IPS DF 4.7 (cell line): ENCODE measurements at regions not wholly inside any gene's neighbourhood (a gene's known extent, or its start where the extent isn't known, plus 50 kb on each side); places are given as distances from the start of the nearest gene placed in this dataset.
"Not testable (repeated sequence)": the region's sequence is repeated elsewhere in the genome, so short reads cannot be mapped to it uniquely, and the experiment has no call there.

ENCODE experiments used
- DNase-seq: peaks from one replicate; pipeline ENCODE4 v3.0.0-alpha.2; 2013; ENCODE audit warnings: low spot score; ENCODE audit errors: extremely low read depth

- no peak for DNase-seq
Measured at GRCh38 chr21:18550361-18550760, 146.8 kb upstream of the TMPRSS15 start.

GRCh38 chr21:18553786-18554185 lies 150.2 kb upstream of the TMPRSS15 start:
- DNase-seq = no peak

- DNase-seq = not testable (repeated sequence)
Measured at GRCh38 chr21:18567770-18568169, 164.2 kb upstream of the TMPRSS15 start.

DNA sequence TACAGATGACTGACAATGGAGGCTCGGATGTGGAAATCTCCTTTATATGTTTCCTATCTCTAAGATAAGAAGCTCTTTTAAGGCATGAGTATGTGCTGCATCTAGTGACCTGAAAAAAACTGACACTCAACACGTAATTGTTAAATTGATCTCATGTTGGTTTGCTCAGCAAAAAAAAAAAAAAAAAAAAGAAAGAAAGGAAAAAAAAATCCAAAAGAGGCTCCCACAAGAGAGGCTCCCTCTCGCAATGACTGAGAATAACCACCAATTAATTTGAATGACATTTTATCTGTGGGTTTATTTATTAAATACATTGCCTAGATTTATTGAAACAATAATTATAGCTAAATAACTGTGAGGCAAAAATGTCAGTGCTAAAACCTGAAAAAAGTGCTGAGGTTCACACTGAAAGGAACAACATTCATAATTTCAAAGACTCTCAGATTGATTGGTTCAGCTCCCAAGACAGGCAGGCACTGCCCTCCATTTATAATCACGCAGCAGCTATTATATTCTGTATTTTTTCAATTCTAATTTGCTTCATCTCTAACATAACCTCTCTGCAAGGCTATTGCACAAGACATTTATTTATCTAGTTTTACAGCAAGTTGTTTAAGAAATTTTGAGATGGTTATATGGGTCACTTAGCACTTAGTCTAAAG lies 184.5 kb upstream of the TMPRSS15 start:
- DNase-seq = no peak

GRCh38 chr21:18601146-18601545 lies 197.6 kb upstream of the TMPRSS15 start:
- DNase-seq = no peak

DNA sequence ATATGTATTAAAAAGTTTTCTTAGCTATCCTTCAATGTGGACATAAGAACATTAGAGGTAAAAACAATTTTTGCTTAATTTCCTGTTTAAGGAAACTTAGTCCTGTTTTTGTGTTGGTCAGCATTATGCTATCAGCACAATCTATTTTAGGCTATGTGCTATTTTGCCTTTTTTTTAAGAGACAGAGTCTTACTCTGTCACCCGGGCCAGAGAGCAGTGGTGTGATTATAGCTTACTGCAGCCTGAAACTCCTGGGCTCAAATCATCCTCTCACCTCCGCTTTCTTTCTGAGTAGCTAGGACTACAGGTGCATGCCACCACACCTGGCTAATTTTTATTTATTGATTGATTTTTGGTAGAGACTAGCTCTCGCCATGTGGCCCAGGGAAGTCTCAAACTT lies 199.1 kb upstream of the TMPRSS15 start:
- DNase-seq = no peak

DNA sequence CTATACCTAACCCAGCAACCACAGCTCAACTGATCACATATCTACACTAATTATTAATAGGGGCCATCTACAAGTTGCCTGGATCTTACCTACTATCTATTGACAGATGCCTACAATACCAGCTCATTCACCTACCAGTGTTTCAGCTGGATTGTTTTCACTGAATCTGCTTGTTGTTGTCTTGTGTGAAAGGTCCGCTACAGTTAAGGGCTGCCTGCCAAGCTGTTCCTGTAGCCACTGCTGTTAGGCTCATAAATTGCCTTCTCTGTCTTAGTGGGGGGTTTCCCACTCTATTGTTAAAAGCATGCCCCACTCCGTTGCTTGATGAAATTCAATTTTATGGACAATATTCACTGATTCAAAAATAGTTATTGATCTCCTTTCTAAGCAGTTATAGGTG lies 199.7 kb upstream of the TMPRSS15 start:
- DNase-seq = no peak

- no peak for DNase-seq
Measured at GRCh38 chr21:18603980-18604379, 200.4 kb upstream of the TMPRSS15 start.

DNA sequence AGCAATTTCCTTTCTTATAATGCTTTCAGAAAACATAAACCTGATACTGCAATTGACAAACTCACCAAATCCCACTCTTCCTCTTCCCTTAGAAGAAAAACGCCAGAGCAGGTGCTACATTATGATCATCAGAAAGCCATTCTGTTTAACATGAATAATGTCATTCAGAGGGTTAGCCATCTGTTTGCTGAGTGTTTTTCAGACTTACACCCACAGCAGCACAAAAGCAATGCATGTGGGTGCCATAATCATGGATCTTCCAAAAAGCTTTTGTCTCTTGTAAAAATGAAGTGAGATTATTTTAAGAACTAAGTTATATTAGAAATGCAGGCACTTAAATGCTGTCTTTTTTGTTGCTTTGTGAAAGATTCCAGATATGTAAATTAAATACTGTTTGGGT lies 204.6 kb upstream of the TMPRSS15 start:
- DNase-seq = no peak

- no peak for DNase-seq
Measured at GRCh38 chr21:18614303-18614702, 210.7 kb upstream of the TMPRSS15 start.

DNA sequence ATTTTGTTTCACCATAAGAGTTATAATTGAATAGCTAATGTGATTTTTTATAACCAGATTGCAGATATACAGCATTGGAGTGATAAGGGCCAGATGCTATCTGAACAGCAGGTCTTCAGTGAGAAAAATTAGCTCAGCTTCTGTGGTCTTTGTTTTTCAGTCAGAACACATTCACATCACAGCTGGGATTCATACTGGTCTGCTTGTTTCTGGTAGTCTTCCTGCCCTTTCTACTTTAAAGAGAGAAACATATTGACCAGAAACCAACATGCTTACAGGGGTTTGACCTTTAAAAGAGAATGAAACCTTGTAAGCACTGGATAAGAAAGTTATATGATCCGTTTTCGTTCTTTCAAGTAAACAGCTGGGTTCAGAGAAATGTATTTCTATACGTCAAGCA lies 213.7 kb upstream of the TMPRSS15 start:
- no peak for DNase-seq

DNA sequence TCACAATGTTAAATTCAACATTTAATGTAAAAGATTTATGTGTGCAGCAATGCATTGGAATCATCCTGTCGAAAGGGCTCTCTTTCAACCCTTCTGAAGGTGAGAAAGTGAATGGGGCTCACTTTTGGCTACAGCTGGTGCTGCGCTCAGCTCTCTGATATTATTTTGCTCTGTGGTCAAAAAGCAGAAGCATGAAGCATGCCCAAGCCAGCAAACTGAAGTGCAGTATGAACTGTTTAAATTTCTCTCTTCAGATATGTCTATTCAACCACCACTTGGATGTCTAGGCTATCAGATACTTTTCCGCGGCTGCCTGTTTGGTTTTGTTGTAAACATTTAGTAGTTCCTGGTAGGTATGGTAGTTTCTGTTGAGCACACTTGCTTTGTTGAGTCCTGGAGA lies 216.9 kb upstream of the TMPRSS15 start:
- DNase-seq = no peak

DNA sequence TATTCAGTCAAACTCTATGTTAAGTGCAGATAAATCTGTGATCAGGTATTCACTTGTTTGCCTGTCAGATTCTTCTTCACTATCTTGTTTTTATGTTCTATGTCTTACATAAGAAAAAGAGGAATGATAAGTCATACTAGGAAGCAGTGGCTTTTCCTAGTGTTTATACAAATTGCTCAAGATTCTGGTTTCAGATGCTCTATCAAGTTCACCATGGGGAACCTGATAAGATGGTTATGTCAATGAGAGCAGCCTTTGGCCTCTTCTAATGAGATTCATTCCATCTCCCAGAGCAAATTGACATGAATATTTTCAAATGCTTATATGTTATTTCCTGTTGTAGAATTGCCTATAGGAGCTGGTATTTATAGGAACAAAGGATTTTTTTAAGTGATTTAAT lies 218.8 kb upstream of the TMPRSS15 start:
- no peak for DNase-seq

DNA sequence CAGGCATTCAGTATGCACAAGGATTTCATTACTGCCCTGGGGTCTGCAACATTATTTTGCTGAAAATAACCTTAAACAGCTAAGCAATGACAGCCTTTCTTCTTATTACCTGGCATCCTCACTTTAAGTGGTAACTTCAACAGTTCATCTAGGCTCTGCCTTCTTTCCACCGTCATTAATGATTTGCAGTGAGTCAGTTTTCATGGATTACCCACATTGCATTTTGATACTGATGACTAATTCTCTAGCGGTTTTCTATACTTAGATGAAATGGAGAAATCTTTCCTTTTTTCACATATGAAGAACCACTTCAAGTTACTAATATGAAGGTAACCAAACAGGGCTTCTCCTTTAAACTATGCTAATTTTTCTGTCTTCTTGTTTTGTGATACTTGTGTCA lies 226.9 kb upstream of the TMPRSS15 start:
- DNase-seq = no peak

DNA sequence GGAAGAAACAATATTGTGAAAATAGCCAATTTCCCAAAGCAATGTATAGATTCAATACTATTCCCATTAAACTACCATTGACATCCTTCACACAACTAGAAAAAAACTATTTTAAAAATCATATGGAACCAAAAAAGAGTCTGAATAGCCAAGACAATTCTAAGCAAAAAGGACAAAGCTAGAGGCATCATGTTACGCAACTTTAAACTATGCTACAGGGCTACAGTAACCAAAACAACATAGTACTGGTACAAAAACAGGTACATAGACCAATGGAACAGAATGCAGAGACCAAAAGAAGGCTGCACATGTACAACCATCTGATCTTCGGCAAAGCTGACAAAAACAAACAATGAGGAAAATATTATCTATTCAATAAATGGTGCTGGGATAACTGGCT lies 233.3 kb upstream of the TMPRSS15 start:
- no peak for DNase-seq

DNA sequence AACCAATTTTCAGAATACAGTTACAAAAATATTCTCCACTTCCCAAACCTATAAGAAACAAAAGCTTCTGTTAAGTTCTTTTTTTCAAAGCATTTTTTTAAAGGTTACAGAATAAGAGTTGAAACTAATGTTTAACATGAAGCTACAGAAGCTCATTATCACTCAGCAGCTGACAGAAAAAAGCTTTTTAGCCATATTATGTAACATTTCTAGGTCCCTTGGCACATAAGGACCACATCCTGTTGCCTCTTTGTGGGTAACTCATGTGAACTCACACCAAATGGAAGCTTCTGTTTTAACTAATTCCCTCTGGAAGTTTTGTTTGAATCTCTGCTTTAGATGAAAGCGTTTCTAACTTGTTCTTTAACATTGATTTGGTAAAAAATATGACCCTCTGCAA lies 242.5 kb upstream of the TMPRSS15 start:
- no peak for DNase-seq

DNA sequence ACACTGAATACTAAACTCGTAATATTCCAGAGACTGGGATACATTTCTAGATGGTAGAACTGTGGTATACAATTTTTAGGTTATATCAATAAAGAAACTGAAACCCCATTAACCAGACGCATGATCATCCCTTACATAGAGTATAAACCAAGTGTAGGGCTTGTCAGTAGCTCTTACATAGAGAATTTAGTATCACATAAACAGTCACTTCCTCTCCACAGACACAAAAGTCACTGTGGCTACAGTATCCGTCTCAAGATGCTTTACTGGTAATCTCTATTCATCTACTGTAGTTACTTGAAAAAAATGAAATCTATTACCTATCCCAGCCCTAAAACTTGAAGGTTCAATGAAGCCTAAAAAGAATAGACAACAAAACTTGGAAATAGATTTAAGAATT lies 252.3 kb upstream of the TMPRSS15 start:
- no peak for DNase-seq

- DNase-seq = no peak
Measured at GRCh38 chr21:18661842-18662241, 258.3 kb upstream of the TMPRSS15 start.

DNA sequence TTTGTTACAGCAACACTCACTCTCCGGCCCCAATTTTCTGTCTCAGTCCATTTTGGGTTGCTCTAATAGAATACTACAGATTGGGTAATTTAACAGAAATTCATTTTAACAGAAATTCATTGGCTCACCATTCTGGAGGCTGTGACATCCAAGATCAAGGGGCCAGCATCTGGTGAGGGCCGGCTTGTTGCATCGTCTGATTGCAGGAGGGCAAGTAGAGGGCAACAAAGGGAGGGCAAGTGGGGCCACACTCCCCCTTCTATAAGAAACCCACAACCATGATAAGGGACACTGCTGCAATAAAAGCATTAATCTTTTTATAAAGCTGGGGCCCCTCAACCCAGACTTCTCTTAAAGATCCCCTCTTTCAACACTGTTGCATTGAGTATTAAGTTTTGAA lies 260.1 kb upstream of the TMPRSS15 start:
- no peak for DNase-seq

DNA sequence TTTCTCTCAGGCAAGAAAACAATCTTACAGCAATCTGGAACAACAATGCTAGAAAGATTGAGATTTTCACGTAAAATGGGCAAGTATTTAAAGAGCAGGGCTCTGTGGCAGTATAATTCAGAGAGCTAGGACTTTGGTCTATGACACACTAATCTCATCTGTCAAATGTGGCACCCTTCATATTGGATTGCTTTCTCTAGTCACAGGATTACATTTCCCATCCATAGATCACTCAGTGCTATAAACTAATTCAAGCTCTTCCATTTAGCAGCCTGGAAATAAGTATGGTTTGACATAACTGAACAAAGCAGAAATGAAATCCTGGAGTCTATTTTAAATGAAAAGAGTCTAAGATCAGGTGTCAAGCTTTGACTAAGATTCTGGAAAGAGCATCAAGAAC lies 263.1 kb upstream of the TMPRSS15 start:
- no peak for DNase-seq

DNA sequence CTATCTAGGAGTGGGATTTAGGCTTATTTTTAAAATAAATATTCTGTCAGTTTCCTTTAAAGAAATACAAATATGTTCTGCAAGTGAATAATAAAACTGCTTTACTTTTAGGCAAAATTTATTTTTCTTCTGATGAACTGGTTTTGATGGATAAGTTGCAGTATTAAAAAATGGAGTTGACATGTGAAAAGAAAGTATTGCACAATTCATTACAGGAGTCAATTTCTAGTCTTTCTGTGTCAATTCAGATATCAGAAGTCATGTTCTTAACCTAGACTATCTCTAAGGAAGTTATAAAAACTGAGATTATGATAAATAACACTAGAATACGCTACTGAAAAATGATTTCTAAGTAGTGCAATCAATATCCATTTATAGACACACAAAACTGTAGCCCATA lies 270.2 kb upstream of the TMPRSS15 start:
- DNase-seq = no peak

GRCh38 chr21:18677632-18678031 lies 274.0 kb upstream of the TMPRSS15 start:
- no peak for DNase-seq

GRCh38 chr21:18705971-18706370 lies 302.4 kb upstream of the TMPRSS15 start:
- DNase-seq = no peak

- DNase-seq = no peak
Measured at GRCh38 chr21:18711662-18712061, 308.1 kb upstream of the TMPRSS15 start.
